HAP-1 (cell line): ENCODE measurements at regions not wholly inside any gene's neighbourhood (a gene's known extent, or its start where the extent isn't known, plus 50 kb on each side); places are given as distances from the start of the nearest gene placed in this dataset.
A peak's percentile ranks its signal among the peaks of the same experiment; 100 is the strongest.
"Not testable (repeated sequence)": the region's sequence is repeated elsewhere in the genome, so short reads cannot be mapped to it uniquely, and the experiment has no call there.

ENCODE experiments used
- DNase-seq, 2 experiments: peaks; one replicate each; pipeline ENCODE4 v3.0.0-alpha.2; 2016 to 2020; ENCODE audit warnings: low spot score in 2 of 2
- H3K27me3 ChIP-seq: fragments of 250-450 bp; sonication (Bioruptor Pico); 2 replicates; pipeline ENCODE4 v1.5.1; 2020; ENCODE audit warnings: low read depth, mild to moderate bottlenecking, moderate library complexity
- H3K36me3 ChIP-seq: fragments of 250-450 bp; sonication (Bioruptor Pico); replicated peaks from 2 replicates; pipeline ENCODE4 v1.5.1; 2020; ENCODE audit warnings: mild to moderate bottlenecking
- H3K4me1 ChIP-seq: fragments of 250-450 bp; sonication (Bioruptor Pico); 2 replicates; pipeline ENCODE4 v1.5.1; 2020; ENCODE audit warnings: mild to moderate bottlenecking
- H3K4me3 ChIP-seq: fragments of 250-450 bp; sonication (Bioruptor Pico); 2 replicates; pipeline ENCODE4 v1.5.1; 2020; ENCODE audit warnings: mild to moderate bottlenecking, moderate library complexity
- H3K9me3 ChIP-seq: fragments of 250-450 bp; sonication (Bioruptor Pico); 2 replicates; pipeline ENCODE4 v1.5.1; 2020; ENCODE audit warnings: mild to moderate bottlenecking, moderate library complexity
- in situ Hi-C: fragments of 300-500 bp; cut with MboI; formaldehyde crosslinking; loops from 3 replicates; pipeline ENCODE4 v1.14.3; 2020; ENCODE audit warnings: low sequenced_read_pairs, inconsistent platforms, mixed read lengths

- no peak overlapping the region for H3K4me3 ChIP-seq
- no peaks in the 10 kb centered on the region for H3K27me3 ChIP-seq
- in situ Hi-C loops, result no loop called here
- no peaks in the 10 kb centered on the region for H3K4me1 ChIP-seq
- H3K36me3 ChIP-seq, result no peaks in the 10 kb centered on the region
- no peak for DNase-seq
- no peaks in the 10 kb centered on the region for H3K9me3 ChIP-seq
Measured at GRCh38 chr10:30172091-30172490, 112.7 kb upstream of the JCAD start.

DNA sequence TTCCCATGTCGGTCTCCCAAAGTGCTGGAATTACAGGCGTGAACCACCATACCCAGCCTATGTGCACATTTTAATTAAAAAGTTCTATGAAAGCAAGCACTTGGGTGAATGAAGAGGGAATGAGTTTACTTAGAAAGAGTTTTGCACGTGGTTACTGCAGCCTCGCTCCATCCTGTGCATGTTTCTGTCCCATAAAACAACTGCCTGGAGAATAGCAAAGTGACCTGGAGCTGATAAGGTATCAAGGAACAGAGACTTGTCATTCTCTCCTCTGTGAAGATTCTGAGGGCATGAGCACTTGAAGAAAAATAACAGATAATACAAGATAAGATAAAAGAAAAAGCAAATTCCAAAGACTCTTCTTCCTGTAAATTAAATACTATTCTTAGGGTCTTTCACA lies 112.2 kb upstream of the JCAD start:
- no peaks in the 10 kb centered on the region for H3K9me3 ChIP-seq
- DNase-seq, result no peak
- no peaks in the 10 kb centered on the region for H3K36me3 ChIP-seq
- no peak overlapping the region for H3K4me3 ChIP-seq
- H3K27me3 ChIP-seq, result no peaks in the 10 kb centered on the region
- H3K4me1 ChIP-seq, result no peaks in the 10 kb centered on the region
- in situ Hi-C loops, result no loop called here

DNA sequence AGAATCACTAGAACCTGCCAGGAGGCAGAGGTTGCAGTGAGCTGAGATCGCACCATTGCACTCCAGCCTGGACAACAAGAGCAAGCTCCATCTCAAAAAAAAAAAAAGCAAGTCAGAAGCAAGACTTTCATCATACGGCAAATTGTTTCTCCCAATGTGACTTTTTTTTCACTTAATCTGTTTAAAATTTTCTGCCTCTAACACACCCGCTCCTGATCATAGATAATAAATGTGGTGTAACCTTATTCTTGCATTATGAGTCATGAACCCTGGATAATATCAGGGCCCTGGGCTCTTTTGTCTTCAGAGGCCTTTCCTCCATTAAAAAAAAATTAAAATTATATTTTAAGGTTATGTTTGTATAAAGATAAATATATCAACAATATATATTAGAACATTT lies 111.4 kb upstream of the JCAD start:
- no peak for DNase-seq
- Histone ChIP-seq H3K4me1 (no peaks in the 10 kb centered on the region), H3K36me3 (no peaks in the 10 kb centered on the region), H3K9me3 (no peaks in the 10 kb centered on the region), H3K4me3 (no peak overlapping the region), H3K27me3 (no peaks in the 10 kb centered on the region)
- in situ Hi-C loops, result no loop called here

GRCh38 chr10:30170146-30170545 lies 110.8 kb upstream of the JCAD start:
- no peaks in the 10 kb centered on the region for H3K27me3 ChIP-seq
- in situ Hi-C loops, result no loop called here

GRCh38 chr10:30169342-30169741 lies 110.0 kb upstream of the JCAD start:
- Histone ChIP-seq H3K36me3 (no peaks in the 10 kb centered on the region), H3K4me3 (no peak overlapping the region), H3K27me3 (no peaks in the 10 kb centered on the region), H3K9me3 (no peaks in the 10 kb centered on the region), H3K4me1 (no peaks in the 10 kb centered on the region)
- no peak for DNase-seq
- in situ Hi-C loops, result no loop called here

More at GRCh38 chr10:30170146-30170545, 110.8 kb upstream of the JCAD start:
- H3K4me3 ChIP-seq, result no peak overlapping the region
- no peaks in the 10 kb centered on the region for H3K4me1 ChIP-seq
- no peaks in the 10 kb centered on the region for H3K9me3 ChIP-seq
- DNase-seq, result no peak
- H3K36me3 ChIP-seq, result no peaks in the 10 kb centered on the region

GRCh38 chr10:30166929-30167328 lies 107.5 kb upstream of the JCAD start:
- Histone ChIP-seq H3K4me1 (no peaks in the 10 kb centered on the region), H3K27me3 (no peaks in the 10 kb centered on the region), H3K4me3 (no peak overlapping the region), H3K9me3 (no peaks in the 10 kb centered on the region), H3K36me3 (no peaks in the 10 kb centered on the region)
- DNase-seq, result no peak
- in situ Hi-C loops, result no loop called here

DNA sequence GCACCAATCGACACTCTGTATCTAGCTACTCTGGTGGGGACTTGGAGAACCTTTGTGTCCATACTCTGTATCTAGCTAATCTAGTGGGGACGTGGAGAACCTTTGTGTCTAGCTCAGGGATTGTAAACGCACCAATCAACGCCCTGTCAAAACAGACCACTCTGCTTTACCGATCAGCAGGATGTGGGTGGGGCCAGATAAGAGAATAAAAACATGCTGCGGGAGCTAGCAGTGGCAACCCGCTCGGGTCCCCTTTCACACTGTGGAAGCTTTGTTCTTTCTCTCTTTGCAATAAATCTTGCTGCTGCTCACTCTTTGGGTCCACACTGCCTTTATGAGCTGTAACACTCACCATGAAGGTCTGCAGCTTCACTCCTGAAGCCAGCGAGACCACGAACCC lies 104.0 kb upstream of the JCAD start:
- DNase-seq, in situ Hi-C loops, H3K27me3 ChIP-seq, H3K4me1 ChIP-seq, H3K36me3 ChIP-seq, H3K4me3 ChIP-seq, H3K9me3 ChIP-seq: not testable (repeated sequence)

DNA sequence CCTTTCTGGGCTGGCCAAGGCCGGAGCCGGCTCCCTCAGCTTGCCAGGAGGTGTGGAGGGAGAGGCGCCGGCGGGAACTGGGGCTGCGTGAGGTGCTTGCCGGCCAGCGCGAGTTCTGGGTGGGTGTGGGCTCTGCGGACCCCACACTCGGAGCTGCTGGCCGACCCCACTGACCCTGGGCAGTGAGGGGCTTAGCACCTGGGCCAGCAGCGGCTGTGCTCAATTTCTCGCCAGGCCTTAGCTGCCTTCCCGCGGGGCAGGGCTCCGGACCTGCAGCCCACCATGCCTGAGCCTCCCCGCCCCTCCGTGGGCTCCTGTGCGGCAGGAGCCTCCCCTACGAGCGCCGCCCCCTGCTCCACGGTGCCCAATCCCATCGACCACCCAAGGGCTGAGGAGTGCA lies 103.4 kb upstream of the JCAD start:
- not testable (repeated sequence) for DNase-seq, H3K4me1 ChIP-seq

DNA sequence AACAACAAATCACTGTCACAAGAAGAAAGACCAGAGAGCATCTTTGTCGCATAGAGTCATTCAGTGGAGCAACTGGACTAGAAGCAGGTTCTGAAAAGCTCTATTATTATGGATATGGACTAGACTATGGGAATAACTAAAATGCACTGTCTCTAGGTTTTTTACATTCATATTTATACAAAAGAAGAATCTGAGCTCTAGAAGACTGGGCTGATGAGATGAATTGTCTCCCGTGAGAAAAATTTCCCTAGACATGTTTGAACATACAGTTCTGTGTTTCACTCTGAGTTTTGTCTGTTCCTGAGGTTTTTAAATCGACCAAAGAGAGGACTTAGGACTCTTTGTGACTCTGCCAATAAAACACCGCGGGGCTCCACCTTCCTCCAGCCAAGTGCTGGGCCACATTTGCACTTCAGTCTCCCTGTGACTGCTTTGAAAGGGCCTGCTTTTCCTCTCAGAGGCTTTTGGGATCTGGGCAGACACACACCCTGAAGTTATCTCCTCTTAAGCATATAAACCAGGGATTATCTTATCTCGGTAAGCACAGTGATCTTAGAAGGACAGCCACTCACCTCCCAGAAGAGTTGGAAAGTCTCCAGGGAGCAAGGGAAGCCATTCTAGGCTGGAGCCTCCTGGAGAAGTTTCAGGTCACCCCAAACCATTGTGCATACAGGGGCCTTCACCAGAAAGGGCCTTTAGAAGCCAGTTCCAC lies 101.0 kb upstream of the JCAD start:
- no peak overlapping the region for H3K4me3 ChIP-seq
- no peaks in the 10 kb centered on the region for H3K9me3 ChIP-seq
- H3K36me3 ChIP-seq, result no peaks in the 10 kb centered on the region
- in situ Hi-C loops, result no loop called here
- peak; percentile 73 to 76 for DNase-seq
- H3K4me1 ChIP-seq, result peaks cover 9% of the 10 kb centered on the region
- H3K27me3 ChIP-seq, result no peaks in the 10 kb centered on the region

More for the DNA sequence above, 103.4 kb upstream of the JCAD start:
- H3K9me3 ChIP-seq, H3K4me3 ChIP-seq, in situ Hi-C loops, H3K27me3 ChIP-seq, H3K36me3 ChIP-seq: not testable (repeated sequence)

- H3K4me1 ChIP-seq, H3K9me3 ChIP-seq, H3K4me3 ChIP-seq, DNase-seq, H3K27me3 ChIP-seq, in situ Hi-C loops, H3K36me3 ChIP-seq: not testable (repeated sequence)
Measured at GRCh38 chr10:30159614-30160013, 100.2 kb upstream of the JCAD start.

- no peaks in the 10 kb centered on the region for H3K9me3 ChIP-seq
- H3K4me1 ChIP-seq, result peaks cover 9% of the 10 kb centered on the region
- no peaks in the 10 kb centered on the region for H3K36me3 ChIP-seq
- H3K27me3 ChIP-seq, result no peaks in the 10 kb centered on the region
- in situ Hi-C loops, result no loop called here
- no peak overlapping the region for H3K4me3 ChIP-seq
- no peak for DNase-seq
Measured at GRCh38 chr10:30158325-30158960, 99.1 kb upstream of the JCAD start.

DNA sequence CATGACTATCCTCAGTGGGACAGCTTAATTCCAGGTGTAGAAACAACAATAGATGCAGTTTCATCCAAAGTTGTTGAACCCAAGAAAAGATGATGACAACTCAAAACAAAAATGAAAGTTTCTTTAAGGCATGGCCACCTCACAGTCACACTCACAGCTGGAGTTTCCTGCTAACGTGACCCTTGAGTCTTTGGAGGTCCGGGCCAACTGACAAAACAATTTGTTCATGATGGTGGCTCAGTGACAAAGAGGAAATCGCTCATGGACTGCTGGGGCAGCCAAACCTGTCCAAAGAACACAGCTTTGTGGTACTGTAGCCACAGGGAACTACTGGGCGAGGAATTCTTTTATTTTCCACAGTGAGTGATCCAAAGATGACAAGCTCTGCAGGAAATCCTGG lies 96.0 kb upstream of the JCAD start:
- no peaks in the 10 kb centered on the region for H3K36me3 ChIP-seq
- no peaks in the 10 kb centered on the region for H3K9me3 ChIP-seq

GRCh38 chr10:30154561-30154960 lies 95.2 kb upstream of the JCAD start:
- H3K27me3 ChIP-seq, result no peaks in the 10 kb centered on the region
- in situ Hi-C loops, result no loop called here
- DNase-seq, result no peak
- H3K4me3 ChIP-seq, result no peak overlapping the region
- no peaks in the 10 kb centered on the region for H3K4me1 ChIP-seq
- H3K36me3 ChIP-seq, result no peaks in the 10 kb centered on the region
- H3K9me3 ChIP-seq, result no peaks in the 10 kb centered on the region

More for the DNA sequence above, 96.0 kb upstream of the JCAD start:
- in situ Hi-C loops, result no loop called here
- Histone ChIP-seq H3K4me1 (no peaks in the 10 kb centered on the region), H3K27me3 (no peaks in the 10 kb centered on the region), H3K4me3 (no peak overlapping the region)
- no peak for DNase-seq

DNA sequence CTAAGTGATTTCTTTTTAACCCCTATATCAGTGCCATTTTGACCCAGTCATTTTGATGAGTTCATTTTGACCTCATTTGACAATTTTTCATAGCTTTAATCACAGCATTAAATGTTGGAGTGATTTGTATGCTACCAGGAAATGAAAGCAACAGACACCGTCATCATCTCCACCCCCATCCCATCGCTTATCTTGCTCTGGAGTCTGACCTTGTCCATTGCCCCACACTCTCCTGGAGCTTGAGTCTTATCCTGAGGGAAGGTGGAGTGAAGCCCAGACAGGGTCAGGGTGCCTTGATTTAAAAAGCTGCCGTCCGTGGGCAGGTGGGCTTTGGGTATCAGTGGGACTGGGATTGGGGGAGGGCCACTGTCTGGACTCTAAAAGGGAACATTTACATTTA lies 94.7 kb upstream of the JCAD start:
- H3K27me3 ChIP-seq, result no peaks in the 10 kb centered on the region
- in situ Hi-C loops, result no loop called here
- H3K4me1 ChIP-seq, result no peaks in the 10 kb centered on the region
- H3K36me3 ChIP-seq, result no peaks in the 10 kb centered on the region
- no peaks in the 10 kb centered on the region for H3K9me3 ChIP-seq
- no peak overlapping the region for H3K4me3 ChIP-seq
- DNase-seq, result no peak
